GM12801 (cell line): ENCODE measurements at regions not wholly inside any gene's neighbourhood (a gene's known extent, or its start where the extent isn't known, plus 50 kb on each side); places are given as distances from the start of the nearest gene placed in this dataset.

ENCODE experiments used
- CTCF ChIP-seq: IDR thresholded peaks from one replicate; pipeline ENCODE4 v1.5.1; 2011; ENCODE audit warnings: control low read depth; ENCODE audit not compliant: insufficient read length; ENCODE audit errors: extremely low read depth

GRCh38 chr6:19362396-19362795 lies 474.8 kb upstream of the ID4 start:
- no peak for TF ChIP-seq CTCF

GRCh38 chr6:19368511-19368910 lies 468.7 kb upstream of the ID4 start:
- TF ChIP-seq CTCF = no peak

- TF ChIP-seq CTCF = no peak
Observed at GRCh38 chr6:19369785-19370184, 467.4 kb upstream of the ID4 start.

- TF ChIP-seq CTCF = no peak
Observed at GRCh38 chr6:19370831-19371230, 466.3 kb upstream of the ID4 start.

- no peak for TF ChIP-seq CTCF
Observed at GRCh38 chr6:19375613-19376012, 461.6 kb upstream of the ID4 start.

- no peak for TF ChIP-seq CTCF
Observed at GRCh38 chr6:19377722-19378121, 459.4 kb upstream of the ID4 start.

- no peak for TF ChIP-seq CTCF
Observed at GRCh38 chr6:19380293-19380692, 456.9 kb upstream of the ID4 start.

GRCh38 chr6:19382676-19383075 lies 454.5 kb upstream of the ID4 start:
- no peak for TF ChIP-seq CTCF
